PFSK-1 (cell line): ENCODE measurements at regions not wholly inside any gene's neighbourhood (a gene's known extent, or its start where the extent isn't known, plus 50 kb on each side); places are given as distances from the start of the nearest gene placed in this dataset.

Experiments
- FOXP2 ChIP-seq: optimal IDR thresholded peaks from 2 replicates; pipeline ENCODE3; 2011; ENCODE audit warnings: borderline replicate concordance, control low read depth, inconsistent platforms; ENCODE audit not compliant: insufficient read depth; ENCODE audit errors: extremely low read length, extremely low read depth
- REST ChIP-seq, 2 experiments: IDR thresholded peaks; 2 replicates each; pipeline versions ENCODE4 v1.6.1 to v1.8.0; 2011 to 2012; ENCODE audit warnings: low read depth in 2 of 2, low read length in 2 of 2, control low read depth in 1 of 2, inconsistent platforms in 1 of 2, mild to moderate bottlenecking in 1 of 2, moderate library complexity in 1 of 2; ENCODE audit not compliant: insufficient read depth in 1 of 2

GRCh38 chr17:14664511-14664910 is 363.6 kb downstream of the HS3ST3B1 start:
- TF ChIP-seq REST (IDR thresholded peaks at IDR 0.05; ENCODE audit: insufficient read depth in 1 of 2, low read depth in 2 of 2, low read length in 2 of 2) (no peak), FOXP2 (no peak)
